SK-N-SH treated with all-trans-retinoic acid at 6 μM for 48 hours (cell line): ENCODE measurements at regions not wholly inside any gene's neighbourhood (a gene's known extent, or its start where the extent isn't known, plus 50 kb on each side); places are given as distances from the start of the nearest gene placed in this dataset.

Experiments used
- ATAC-seq: fragments of 200-7000 bp; cut with Tn5 transposase; 3 replicates; pipeline ENCODE4 v1.9.1; 2020; ENCODE audit warnings: mild to moderate bottlenecking, moderate library complexity
- BACH2 ChIP-seq: fragments of 250-450 bp; sonication (Bioruptor Pico); IDR thresholded peaks from 2 replicates; pipeline ENCODE4 v1.9.0; 2021; ENCODE audit warnings: mild to moderate bottlenecking, borderline replicate concordance
- CSDC2 ChIP-seq: fragments of 250-450 bp; sonication (Bioruptor Pico); IDR thresholded peaks from 2 replicates; pipeline ENCODE4 v1.5.0; 2020; ENCODE audit warnings: mild to moderate bottlenecking, moderate library complexity
- ESRRG ChIP-seq: fragments of 250-450 bp; sonication (Bioruptor Pico); IDR thresholded peaks from 2 replicates; pipeline ENCODE4 v1.6.1; 2021; ENCODE audit warnings: mild to moderate bottlenecking
- GLIS3 ChIP-seq: fragments of 250-450 bp; sonication (Bioruptor Pico); IDR thresholded peaks from 2 replicates; pipeline ENCODE4 v1.5.0; 2020; ENCODE audit warnings: mild to moderate bottlenecking, moderate library complexity
- ISL1 ChIP-seq: fragments of 250-450 bp; sonication (Bioruptor Pico); IDR thresholded peaks from 2 replicates; pipeline ENCODE4 v2.1.2; 2022; ENCODE audit warnings: mild to moderate bottlenecking, moderate library complexity
- OSR1 ChIP-seq: fragments of 250-450 bp; sonication (Bioruptor Pico); IDR thresholded peaks from 2 replicates; pipeline ENCODE4 v1.8.0; 2022; ENCODE audit warnings: moderate library complexity, mild to moderate bottlenecking, inconsistent platforms
- PATZ1 ChIP-seq: fragments of 250-450 bp; sonication (Bioruptor Pico); IDR thresholded peaks from 2 replicates; pipeline ENCODE4 v1.8.0; 2020; ENCODE audit warnings: mild to moderate bottlenecking, moderate library complexity, borderline replicate concordance
- POU6F1 ChIP-seq: fragments of 250-450 bp; sonication (Bioruptor Pico); IDR thresholded peaks from 2 replicates; pipeline ENCODE4 v1.8.0; 2021; ENCODE audit warnings: low read depth, mild to moderate bottlenecking, moderate library complexity, borderline replicate concordance
- PPARA ChIP-seq: fragments of 250-450 bp; sonication (Bioruptor Pico); IDR thresholded peaks from 2 replicates; pipeline ENCODE4 v1.5.0; 2020; ENCODE audit warnings: mild to moderate bottlenecking, borderline replicate concordance
- RARB ChIP-seq: fragments of 250-450 bp; sonication (Bioruptor Pico); IDR thresholded peaks from 2 replicates; pipeline ENCODE4 v1.8.0; 2021; ENCODE audit warnings: mild to moderate bottlenecking, moderate library complexity
- SNAI2 ChIP-seq: fragments of 250-450 bp; sonication (Bioruptor Pico); IDR thresholded peaks from 2 replicates; pipeline ENCODE4 v1.5.0; 2020; ENCODE audit warnings: mild to moderate bottlenecking, moderate library complexity
- TCF4 ChIP-seq: fragments of 250-450 bp; sonication (Bioruptor Pico); IDR thresholded peaks from 2 replicates; pipeline ENCODE4 v1.8.0; 2021; ENCODE audit warnings: mild to moderate bottlenecking, moderate library complexity, borderline replicate concordance
- TSHZ2 ChIP-seq: fragments of 250-450 bp; sonication (Bioruptor Pico); IDR thresholded peaks from 2 replicates; pipeline ENCODE4 v1.5.0; 2020; ENCODE audit warnings: mild to moderate bottlenecking, moderate library complexity
- ZC3H10 ChIP-seq: fragments of 250-450 bp; sonication (Bioruptor Pico); IDR thresholded peaks from 2 replicates; pipeline ENCODE4 v1.5.1; 2021; ENCODE audit warnings: mild to moderate bottlenecking, moderate library complexity
- ZFP3 ChIP-seq: fragments of 250-450 bp; sonication (Bioruptor Pico); IDR thresholded peaks from 2 replicates; pipeline ENCODE4 v1.5.0; 2020; ENCODE audit warnings: mild to moderate bottlenecking, moderate library complexity
- ZFP30 ChIP-seq: fragments of 450-650 bp; formaldehyde crosslinking; IDR thresholded peaks from 2 replicates; pipeline ENCODE4 v1.5.0; 2022; ENCODE audit warnings: mild to moderate bottlenecking, moderate library complexity
- ZNF565 ChIP-seq: fragments of 450-650 bp; formaldehyde crosslinking; conservative IDR thresholded peaks from 2 replicates; pipeline ENCODE4 v1.5.0; 2020; ENCODE audit warnings: low read depth, mild to moderate bottlenecking, moderate library complexity
- ZNF70 ChIP-seq: fragments of 450-650 bp; formaldehyde crosslinking; IDR thresholded peaks from 2 replicates; pipeline ENCODE4 v1.5.0; 2020; ENCODE audit warnings: mild to moderate bottlenecking, moderate library complexity
- ZNF8 ChIP-seq: fragments of 450-650 bp; formaldehyde crosslinking; IDR thresholded peaks from 2 replicates; pipeline ENCODE4 v1.5.0; 2020; ENCODE audit warnings: mild to moderate bottlenecking, moderate library complexity
- TF ChIP-seq, protein P1 (sequence below): fragments of 250-450 bp; sonication (Bioruptor Pico); IDR thresholded peaks from 2 replicates; pipeline ENCODE4 v1.5.1; 2021; ENCODE audit warnings: mild to moderate bottlenecking, moderate library complexity

DNA sequence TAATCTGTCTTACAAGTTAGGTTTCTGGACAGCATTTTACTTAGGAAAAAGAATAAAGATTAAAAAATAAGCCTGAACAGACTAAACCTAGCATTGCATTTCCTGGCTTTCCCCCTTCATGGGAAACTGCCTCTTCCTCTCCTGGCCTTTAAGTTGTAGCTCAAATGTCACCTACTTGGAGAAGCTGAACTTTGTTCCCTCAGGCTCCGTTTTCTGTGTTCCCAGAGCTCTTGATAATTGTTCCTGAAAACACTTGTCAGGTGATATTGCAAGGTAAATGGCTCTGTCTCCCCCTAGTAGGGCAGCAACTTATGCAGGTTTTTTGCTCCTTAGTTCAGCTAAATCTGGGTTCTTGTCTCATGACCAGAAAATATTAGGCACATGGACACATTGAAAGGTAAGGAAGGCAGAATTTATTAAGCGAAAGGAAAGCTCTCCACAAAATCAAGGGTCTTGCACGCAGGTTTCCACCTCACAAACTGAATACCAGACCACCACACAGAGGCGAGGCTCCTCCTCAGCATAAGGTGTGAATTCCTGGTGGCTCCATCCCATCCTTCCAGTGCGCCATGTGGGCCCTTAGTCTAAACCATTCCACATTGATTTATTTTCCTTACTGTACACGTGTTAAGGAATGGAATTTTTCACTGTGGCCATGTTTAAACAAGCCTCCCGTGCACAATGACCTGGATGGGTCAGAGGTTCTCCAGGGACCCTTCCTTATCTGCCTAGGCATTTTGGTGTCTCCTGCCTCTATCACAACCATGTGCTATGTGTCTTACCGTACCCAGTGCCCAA is 229.3 kb downstream of the HNMT start (continued):
- TF ChIP-seq PATZ1: no peak
- no peak for TF ChIP-seq GLIS3 (CRISPR knock-in tag)
- no peak for TF ChIP-seq BACH2 (CRISPR knock-in tag)
- no peak for TF ChIP-seq RARB

DNA sequence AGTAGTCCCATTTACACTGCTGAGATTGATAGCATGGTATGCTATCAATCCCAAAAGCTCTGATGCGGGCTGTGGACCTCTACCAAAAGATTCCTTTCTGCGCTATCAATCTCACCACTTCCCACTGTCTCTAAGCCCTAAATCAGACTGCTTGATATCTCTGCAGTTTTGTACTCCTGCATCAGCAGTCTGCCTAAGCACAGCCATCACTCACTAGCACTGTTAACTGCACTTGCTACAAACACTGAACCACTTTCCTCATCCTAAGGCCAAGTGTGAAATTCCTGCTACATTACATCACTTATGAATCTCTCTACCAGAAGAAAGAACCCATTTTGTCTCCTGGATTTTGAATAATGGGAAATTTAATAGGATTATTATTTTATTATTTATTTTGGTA is 237.0 kb downstream of the HNMT start:
- no peak for ATAC-seq
- TF ChIP-seq ISL1 (CRISPR knock-in tag): no peak
- TF ChIP-seq TCF4: no peak
- TF ChIP-seq BACH2 (CRISPR knock-in tag): no peak
- TF ChIP-seq ZNF70: no peak
- no peak for TF ChIP-seq ZNF8 (CRISPR knock-in tag)
- TF ChIP-seq ZFP3 (CRISPR knock-in tag): no peak

DNA sequence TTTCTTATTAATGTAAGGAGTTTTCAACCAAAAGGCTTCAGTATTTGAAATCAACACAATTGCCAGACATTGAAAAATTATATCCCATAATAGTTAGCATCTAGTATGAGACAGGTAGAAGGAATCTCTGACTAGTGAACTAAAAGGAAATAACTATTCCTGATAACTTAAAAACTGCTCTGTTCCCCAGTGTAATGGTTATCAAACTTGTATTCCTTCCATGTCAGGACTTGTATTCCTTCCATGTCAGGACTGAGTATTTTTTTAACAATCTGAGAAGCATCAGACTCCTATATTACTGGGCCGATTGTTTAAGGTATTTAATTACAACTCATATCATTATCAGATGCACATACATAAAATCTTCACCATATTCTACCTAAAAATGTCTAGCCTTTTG is 238.5 kb downstream of the HNMT start:
- ATAC-seq: no peak
- TF ChIP-seq ZNF70 (no peak), GLIS3 (CRISPR knock-in tag) (no peak), ESRRG (CRISPR knock-in tag) (no peak), CSDC2 (no peak), POU6F1 (CRISPR knock-in tag) (no peak), ZNF565 (CRISPR knock-in tag) (no peak), BACH2 (CRISPR knock-in tag) (no peak), SNAI2 (CRISPR knock-in tag) (no peak), OSR1 (no peak), RARB (no peak), ZNF8 (CRISPR knock-in tag) (no peak), ISL1 (CRISPR knock-in tag) (no peak), PATZ1 (no peak), ZFP30 (CRISPR knock-in tag) (no peak), PPARA (CRISPR knock-in tag) (no peak), ZFP3 (CRISPR knock-in tag) (no peak), TSHZ2 (CRISPR knock-in tag) (no peak), TCF4 (no peak), ZC3H10 (CRISPR knock-in tag) (no peak)
- TF ChIP-seq, protein P1, sequence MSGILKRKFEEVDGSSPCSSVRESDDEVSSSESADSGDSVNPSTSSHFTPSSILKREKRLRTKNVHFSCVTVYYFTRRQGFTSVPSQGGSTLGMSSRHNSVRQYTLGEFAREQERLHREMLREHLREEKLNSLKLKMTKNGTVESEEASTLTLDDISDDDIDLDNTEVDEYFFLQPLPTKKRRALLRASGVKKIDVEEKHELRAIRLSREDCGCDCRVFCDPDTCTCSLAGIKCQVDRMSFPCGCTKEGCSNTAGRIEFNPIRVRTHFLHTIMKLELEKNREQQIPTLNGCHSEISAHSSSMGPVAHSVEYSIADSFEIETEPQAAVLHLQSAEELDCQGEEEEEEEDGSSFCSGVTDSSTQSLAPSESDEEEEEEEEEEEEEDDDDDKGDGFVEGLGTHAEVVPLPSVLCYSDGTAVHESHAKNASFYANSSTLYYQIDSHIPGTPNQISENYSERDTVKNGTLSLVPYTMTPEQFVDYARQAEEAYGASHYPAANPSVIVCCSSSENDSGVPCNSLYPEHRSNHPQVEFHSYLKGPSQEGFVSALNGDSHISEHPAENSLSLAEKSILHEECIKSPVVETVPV (CRISPR knock-in tag): no peak
- TF ChIP-seq, all 23 proteins: peak for 0
